ENCODE measurements at regions not wholly inside any gene's neighbourhood (a gene's known extent, or its start where the extent isn't known, plus 50 kb on each side); places are given as distances from the start of the nearest gene placed in this dataset.
"Not testable (repeated sequence)": the region's sequence is repeated elsewhere in the genome, so short reads cannot be mapped to it uniquely, and the experiment has no call there.

- H3K27me3 ChIP-seq (replicated peaks; ENCODE audit: control insufficient read depth, insufficient read depth, low read length); POLR2A ChIA-PET; H3K36me3 ChIP-seq (ENCODE audit: control insufficient read depth, insufficient read depth, low read length); BruUV-seq (replicated peaks); H3K4me1 ChIP-seq; DNase-seq; H3K4me3 Mint-ChIP-seq (ENCODE audit: unreplicated experiment); H3K4me3 ChIP-seq (ENCODE audit: low read depth, low read length); H3K36me3 Mint-ChIP-seq (ENCODE audit: insufficient read depth, unreplicated experiment); CTCF ChIA-PET; H3K27me3 Mint-ChIP-seq (ENCODE audit: insufficient read depth, unreplicated experiment); H3K4me1 Mint-ChIP-seq (ENCODE audit: low read depth, unreplicated experiment); intact Hi-C loops (cut with micrococcal nuclease; ENCODE audit: unreplicated experiment); H3K27ac Mint-ChIP-seq (ENCODE audit: unreplicated experiment); H3K9me3 Mint-ChIP-seq (ENCODE audit: unreplicated experiment); H3K9me3 ChIP-seq: not testable (repeated sequence)
Observed at GRCh38 chr3:125762601-125763000, 167.3 kb upstream of the OSBPL11 start.

DNA sequence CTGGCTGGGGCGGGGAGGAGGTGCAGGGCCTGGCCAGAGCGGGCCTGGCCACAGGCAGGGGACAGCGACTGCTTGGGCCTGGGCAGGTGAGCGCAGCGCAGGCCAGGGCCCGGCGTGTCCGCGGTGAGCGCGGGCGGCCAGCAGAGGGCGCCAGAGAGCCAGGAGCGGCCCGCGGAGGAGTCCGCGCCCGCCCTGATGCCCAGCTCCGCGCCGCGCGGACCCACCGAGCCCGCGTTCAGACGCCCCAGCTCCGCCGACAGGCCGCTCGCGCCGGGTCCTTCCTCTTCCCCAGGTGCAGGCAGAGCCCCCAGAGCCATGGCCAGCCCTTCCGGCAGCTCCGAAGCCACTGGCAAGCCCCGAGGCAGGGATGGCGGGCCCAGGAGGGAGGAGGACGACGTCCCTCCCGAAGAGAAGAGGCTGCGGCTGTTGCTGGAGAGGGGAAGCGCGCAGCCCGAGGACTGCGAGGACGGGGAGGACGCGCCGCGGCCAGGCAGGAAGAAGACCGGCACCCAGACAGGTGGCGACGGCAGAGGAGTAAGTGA lies 171.1 kb upstream of the OSBPL11 start:
- BruUV-seq (replicated peaks); H3K4me1 Mint-ChIP-seq (ENCODE audit: low read depth, unreplicated experiment); H3K9me3 Mint-ChIP-seq (ENCODE audit: unreplicated experiment); H3K27ac Mint-ChIP-seq (ENCODE audit: unreplicated experiment); H3K4me1 ChIP-seq; H3K36me3 ChIP-seq (ENCODE audit: control insufficient read depth, insufficient read depth, low read length); POLR2A ChIA-PET; H3K27me3 Mint-ChIP-seq (ENCODE audit: insufficient read depth, unreplicated experiment); H3K27me3 ChIP-seq (replicated peaks; ENCODE audit: control insufficient read depth, insufficient read depth, low read length); H3K9me3 ChIP-seq; H3K36me3 Mint-ChIP-seq (ENCODE audit: insufficient read depth, unreplicated experiment): not testable (repeated sequence)
- TF ChIP-seq CTCF (IDR thresholded peaks at IDR 0.05; ENCODE audit: insufficient read depth in 1 of 2, low read depth in 1 of 2, low read length in 1 of 2, severe bottlenecking in 1 of 2, unreplicated experiment in 1 of 2) = peak; percentile 38 to 75
- intact Hi-C loops (cut with micrococcal nuclease; ENCODE audit: unreplicated experiment) = loop anchor here (5.0 kb wide), 1 partner anchor 151 kb away; no protein-coding TSS in a partner anchor
- CTCF ChIA-PET = interaction anchor here (0.6 to 1.2 kb wide), 2 partner anchors 25 to 149 kb away, joined by 3 read pairs; no protein-coding TSS in a partner anchor
- peak overlapping the region; percentile 60 for H3K4me3 ChIP-seq (ENCODE audit: low read depth, low read length)
- peak overlapping the region; percentile 83 for H3K4me3 Mint-ChIP-seq (ENCODE audit: unreplicated experiment)
- DNase-seq = peak; percentile 45 to 85

DNA sequence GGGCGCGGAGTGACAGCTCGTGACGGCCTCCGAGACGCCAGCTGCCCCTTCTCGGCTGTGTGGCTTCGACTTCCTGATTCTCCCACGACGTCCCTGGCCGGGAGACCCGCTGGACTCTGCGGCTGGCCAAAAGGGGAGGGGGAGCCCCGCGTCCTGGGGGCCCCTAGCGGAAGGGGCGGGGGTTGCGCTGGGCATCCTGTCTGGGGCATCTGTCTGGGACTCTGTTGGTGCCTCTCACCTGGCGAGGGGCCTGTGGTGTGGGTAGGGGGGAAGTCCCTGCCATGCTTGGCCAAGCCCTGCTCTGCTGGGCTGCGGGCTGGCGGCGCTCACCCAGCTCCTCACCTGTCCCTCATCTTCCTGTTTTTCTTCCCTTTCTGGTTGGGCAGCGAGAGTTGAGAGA lies 171.6 kb upstream of the OSBPL11 start:
- peak overlapping the region; percentile 83 for H3K4me3 Mint-ChIP-seq (ENCODE audit: unreplicated experiment)
- H3K27ac Mint-ChIP-seq (ENCODE audit: unreplicated experiment); H3K27me3 ChIP-seq (replicated peaks; ENCODE audit: control insufficient read depth, insufficient read depth, low read length); H3K9me3 Mint-ChIP-seq (ENCODE audit: unreplicated experiment); H3K9me3 ChIP-seq; POLR2A ChIA-PET; H3K36me3 ChIP-seq (ENCODE audit: control insufficient read depth, insufficient read depth, low read length); H3K27me3 Mint-ChIP-seq (ENCODE audit: insufficient read depth, unreplicated experiment); H3K4me1 Mint-ChIP-seq (ENCODE audit: low read depth, unreplicated experiment); H3K36me3 Mint-ChIP-seq (ENCODE audit: insufficient read depth, unreplicated experiment); BruUV-seq (replicated peaks); H3K4me1 ChIP-seq: not testable (repeated sequence)
- peak overlapping the region; percentile 60 for H3K4me3 ChIP-seq (ENCODE audit: low read depth, low read length)
- DNase-seq = peak in 1 of 2 experiments; percentile 37
- intact Hi-C loops (cut with micrococcal nuclease; ENCODE audit: unreplicated experiment) = loop anchor here (5.0 kb wide), 1 partner anchor 150 kb away; no protein-coding TSS in a partner anchor
- CTCF ChIA-PET = interaction anchor here (0.6 to 1.2 kb wide), 2 partner anchors 25 to 148 kb away, joined by 3 read pairs; no protein-coding TSS in a partner anchor

DNA sequence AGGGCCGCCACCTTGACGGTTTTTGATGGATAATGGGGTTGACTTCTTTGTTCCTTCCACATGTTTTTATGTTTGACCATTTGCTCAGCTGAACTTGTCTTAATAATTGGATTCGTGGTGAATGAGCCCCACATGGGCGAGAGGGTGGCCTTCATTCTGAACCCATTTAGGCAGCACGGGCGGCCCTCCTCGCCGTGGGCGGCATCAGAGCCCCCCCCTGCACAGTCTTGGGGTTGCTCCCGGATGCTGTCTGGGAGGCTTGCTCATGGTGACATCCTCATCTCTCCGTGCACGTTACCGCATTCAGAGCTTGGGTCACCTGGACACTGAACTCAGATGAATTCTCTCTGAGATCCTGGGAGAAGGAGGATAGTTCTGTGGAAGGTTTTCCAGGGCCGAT lies 172.3 kb upstream of the OSBPL11 start:
- no peaks in the 10 kb centered on the region for H3K27me3 Mint-ChIP-seq (ENCODE audit: insufficient read depth, unreplicated experiment)

DNA sequence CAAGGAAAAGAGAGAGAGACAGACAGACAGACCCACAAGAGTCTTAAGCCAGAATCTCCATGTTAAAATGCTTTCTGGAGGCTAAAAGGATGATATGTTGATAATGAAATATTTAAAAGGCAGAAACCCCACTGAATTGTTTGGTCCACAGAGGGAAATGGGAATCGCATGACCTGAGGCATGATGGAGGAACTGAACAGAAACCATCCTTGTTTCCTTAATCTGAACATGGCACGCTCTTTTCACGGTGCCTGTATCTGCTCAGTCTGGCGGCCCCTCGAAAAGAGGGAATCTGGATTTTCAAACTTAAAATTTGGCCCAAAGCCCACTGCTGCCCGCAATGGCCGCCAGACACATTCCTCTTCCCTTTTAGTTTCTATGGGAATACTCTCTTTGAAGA lies 173.5 kb upstream of the OSBPL11 start:
- H3K9me3 ChIP-seq; H3K36me3 ChIP-seq (ENCODE audit: control insufficient read depth, insufficient read depth, low read length); CTCF ChIA-PET; H3K4me3 Mint-ChIP-seq (ENCODE audit: unreplicated experiment); DNase-seq; H3K4me3 ChIP-seq (ENCODE audit: low read depth, low read length); H3K4me1 ChIP-seq; H3K36me3 Mint-ChIP-seq (ENCODE audit: insufficient read depth, unreplicated experiment); POLR2A ChIA-PET; H3K27me3 Mint-ChIP-seq (ENCODE audit: insufficient read depth, unreplicated experiment); H3K27me3 ChIP-seq (replicated peaks; ENCODE audit: control insufficient read depth, insufficient read depth, low read length); H3K9me3 Mint-ChIP-seq (ENCODE audit: unreplicated experiment); BruUV-seq (replicated peaks); H3K27ac Mint-ChIP-seq (ENCODE audit: unreplicated experiment); H3K4me1 Mint-ChIP-seq (ENCODE audit: low read depth, unreplicated experiment): not testable (repeated sequence)
- intact Hi-C loops (cut with micrococcal nuclease; ENCODE audit: unreplicated experiment) = loop anchor here (5.0 kb wide), 1 partner anchor 148 kb away; no protein-coding TSS in a partner anchor

More for the DNA sequence above, 172.3 kb upstream of the OSBPL11 start:
- Mint-ChIP-seq H3K36me3 (ENCODE audit: insufficient read depth, unreplicated experiment) (no peaks in the 10 kb centered on the region), H3K4me3 (ENCODE audit: unreplicated experiment) (peak overlapping the region; percentile 83), H3K27ac (ENCODE audit: unreplicated experiment) (no peak overlapping the region), H3K4me1 (ENCODE audit: low read depth, unreplicated experiment) (no peaks in the 10 kb centered on the region), H3K9me3 (ENCODE audit: unreplicated experiment) (no peaks in the 10 kb centered on the region)
- no peaks in the 10 kb centered on the region for H3K27me3 ChIP-seq (replicated peaks; ENCODE audit: control insufficient read depth, insufficient read depth, low read length)
- H3K4me1 ChIP-seq = no peaks in the 10 kb centered on the region
- intact Hi-C loops (cut with micrococcal nuclease; ENCODE audit: unreplicated experiment) = loop anchor here (5.0 kb wide), 1 partner anchor 150 kb away; no protein-coding TSS in a partner anchor
- no peaks in the 10 kb centered on the region for H3K36me3 ChIP-seq (ENCODE audit: control insufficient read depth, insufficient read depth, low read length)
- TF ChIP-seq CTCF (IDR thresholded peaks at IDR 0.05; ENCODE audit: insufficient read depth in 1 of 2, low read depth in 1 of 2, low read length in 1 of 2, severe bottlenecking in 1 of 2, unreplicated experiment in 1 of 2) = no peak
- BruUV-seq (replicated peaks) = TSS peak; percentile 19
- no peaks in the 10 kb centered on the region for H3K9me3 ChIP-seq
- ChIA-PET POLR2A (no interaction called here), CTCF (no interaction called here)
- DNase-seq = no peak
- H3K4me3 ChIP-seq (ENCODE audit: low read depth, low read length) = no peak overlapping the region

GRCh38 chr3:125771506-125771905 lies 176.2 kb upstream of the OSBPL11 start:
- H3K4me1 Mint-ChIP-seq (ENCODE audit: low read depth, unreplicated experiment); CTCF ChIA-PET; H3K4me3 Mint-ChIP-seq (ENCODE audit: unreplicated experiment); BruUV-seq (replicated peaks); H3K9me3 ChIP-seq; H3K9me3 Mint-ChIP-seq (ENCODE audit: unreplicated experiment); POLR2A ChIA-PET; H3K4me3 ChIP-seq (ENCODE audit: low read depth, low read length); H3K4me1 ChIP-seq; DNase-seq; H3K27me3 Mint-ChIP-seq (ENCODE audit: insufficient read depth, unreplicated experiment); H3K27ac Mint-ChIP-seq (ENCODE audit: unreplicated experiment); H3K36me3 Mint-ChIP-seq (ENCODE audit: insufficient read depth, unreplicated experiment); H3K36me3 ChIP-seq (ENCODE audit: control insufficient read depth, insufficient read depth, low read length); intact Hi-C loops (cut with micrococcal nuclease; ENCODE audit: unreplicated experiment); H3K27me3 ChIP-seq (replicated peaks; ENCODE audit: control insufficient read depth, insufficient read depth, low read length): not testable (repeated sequence)

All from Caco-2 (cell line).